ENCODE measurements at regions not wholly inside any gene's neighbourhood (a gene's known extent, or its start where the extent isn't known, plus 50 kb on each side); places are given as distances from the start of the nearest gene placed in this dataset.

- DNase-seq (ENCODE audit: low read depth) = no peak
- H3K4me3 ChIP-seq (ENCODE audit: low read depth, low read length) = no peak overlapping the region
- TF ChIP-seq CTCF (conservative IDR thresholded peaks at IDR 0.05; ENCODE audit: low read depth, low read length) = no peak
Measured at GRCh38 chr18:6605115-6605869, 124.2 kb upstream of the ARHGAP28 start.

- no peak overlapping the region for H3K4me3 ChIP-seq (ENCODE audit: low read depth, low read length)
- no peak for TF ChIP-seq CTCF (conservative IDR thresholded peaks at IDR 0.05; ENCODE audit: low read depth, low read length)
- DNase-seq (ENCODE audit: low read depth) = no peak
Measured at GRCh38 chr18:6606411-6607085, 123.0 kb upstream of the ARHGAP28 start.

- TF ChIP-seq CTCF (conservative IDR thresholded peaks at IDR 0.05; ENCODE audit: low read depth, low read length) = no peak
- DNase-seq (ENCODE audit: low read depth) = no peak
- H3K4me3 ChIP-seq (ENCODE audit: low read depth, low read length) = no peak overlapping the region
Measured at GRCh38 chr18:6607343-6607742, 122.2 kb upstream of the ARHGAP28 start.

GRCh38 chr18:6609666-6610264 lies 119.8 kb upstream of the ARHGAP28 start:
- no peak overlapping the region for H3K4me3 ChIP-seq (ENCODE audit: low read depth, low read length)

GRCh38 chr18:6610466-6610865 lies 119.0 kb upstream of the ARHGAP28 start:
- no peak overlapping the region for H3K4me3 ChIP-seq (ENCODE audit: low read depth, low read length)

More at GRCh38 chr18:6609666-6610264, 119.8 kb upstream of the ARHGAP28 start:
- DNase-seq (ENCODE audit: low read depth) = no peak
- TF ChIP-seq CTCF (conservative IDR thresholded peaks at IDR 0.05; ENCODE audit: low read depth, low read length) = no peak

GRCh38 chr18:6613581-6613980 lies 115.9 kb upstream of the ARHGAP28 start:
- TF ChIP-seq CTCF (conservative IDR thresholded peaks at IDR 0.05; ENCODE audit: low read depth, low read length) = no peak
- no peak overlapping the region for H3K4me3 ChIP-seq (ENCODE audit: low read depth, low read length)
- DNase-seq (ENCODE audit: low read depth) = no peak

More at GRCh38 chr18:6610466-6610865, 119.0 kb upstream of the ARHGAP28 start:
- no peak for TF ChIP-seq CTCF (conservative IDR thresholded peaks at IDR 0.05; ENCODE audit: low read depth, low read length)
- DNase-seq (ENCODE audit: low read depth) = no peak
